ENCODE measurements at regions not wholly inside any gene's neighbourhood (a gene's known extent, or its start where the extent isn't known, plus 50 kb on each side); places are given as distances from the start of the nearest gene placed in this dataset.

GRCh38 chr6:43939281-43940070, 169.5 kb downstream of the VEGFA start:
- CTCF ChIA-PET: interaction anchor here (0.8 to 4.3 kb wide), 2 partner anchors 13 to 14 kb away, joined by 3 to 22 read pairs; no protein-coding TSS in a partner anchor
- no peaks in the 10 kb centered on the region for H3K9me1 ChIP-seq (replicated peaks; ENCODE audit: control insufficient read depth, extremely low read depth, insufficient read depth, low read length)
- no TSS peak for BruUV-seq (replicated peaks)
- H3K4me2 ChIP-seq (ENCODE audit: insufficient read depth, low read length): no peak overlapping the region
- H4K20me1 ChIP-seq (replicated peaks; ENCODE audit: control insufficient read depth, extremely low read depth, insufficient read depth, low read length): no peaks in the 10 kb centered on the region
- dilution Hi-C loops (cut with MboI; ENCODE audit: extremely low pct_ligation_motif_present, low sequenced_read_pairs): no loop called here
- no peaks in the 10 kb centered on the region for H3K27me3 ChIP-seq (ENCODE audit: control insufficient read depth in 2 of 2, insufficient read depth in 2 of 2, low read length in 2 of 2)
- no peak overlapping the region for H2AFZ ChIP-seq (ENCODE audit: low read depth, low read length)
- no peak overlapping the region for H3K27ac ChIP-seq (ENCODE audit: insufficient read depth, low read depth, low read length)
- no peak overlapping the region for H3K9ac ChIP-seq (replicated peaks; ENCODE audit: extremely low read depth, insufficient read depth, low read length)
- TF ChIP-seq, protein P1, sequence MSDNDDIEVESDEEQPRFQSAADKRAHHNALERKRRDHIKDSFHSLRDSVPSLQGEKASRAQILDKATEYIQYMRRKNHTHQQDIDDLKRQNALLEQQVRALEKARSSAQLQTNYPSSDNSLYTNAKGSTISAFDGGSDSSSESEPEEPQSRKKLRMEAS (IDR thresholded peaks at IDR 0.05; ENCODE audit: insufficient read depth, insufficient read length): no peak
- TF ChIP-seq POLR2AphosphoS5 (IDR thresholded peaks at IDR 0.05; ENCODE audit: insufficient read depth, low read depth, low read length): no peak
- no peak for TF ChIP-seq FOS (IDR thresholded peaks at IDR 0.05; ENCODE audit: borderline replicate concordance, insufficient read depth, low read length)
- TF ChIP-seq POLR2A (IDR thresholded peaks at IDR 0.05; ENCODE audit: low read depth, low read length): no peak
- TF ChIP-seq GATA2 (IDR thresholded peaks at IDR 0.05; ENCODE audit: insufficient read depth, insufficient read length, low read depth, low read length): no peak
- TF ChIP-seq MYC (IDR thresholded peaks at IDR 0.05; ENCODE audit: low read depth, low read length): no peak
- no peak for TF ChIP-seq CTCF (IDR thresholded peaks at IDR 0.05; ENCODE audit: extremely low read depth in 1 of 2, insufficient read depth in 1 of 2, low read depth in 1 of 2, low read length in 2 of 2)
- TF ChIP-seq JUN (IDR thresholded peaks at IDR 0.05; ENCODE audit: borderline replicate concordance, insufficient read depth, insufficient read length, low read depth): no peak
- no peak for TF ChIP-seq EZH2 (IDR thresholded peaks at IDR 0.05; ENCODE audit: borderline replicate concordance, low read depth, low read length, severe bottlenecking)
- POLR2A ChIA-PET: interaction anchor here (0.6 kb wide), 1 partner anchor 336 kb away, joined by 6 read pairs; no protein-coding TSS in a partner anchor
- no peaks in the 10 kb centered on the region for H3K9me3 ChIP-seq (replicated peaks; ENCODE audit: control insufficient read depth, insufficient read depth, low read length)
- no peaks in the 10 kb centered on the region for H3K4me1 ChIP-seq (ENCODE audit: control insufficient read depth, extremely low read depth, insufficient read depth, low read length)
- H3K79me2 ChIP-seq (ENCODE audit: control insufficient read depth, insufficient read depth, low read length): no peaks in the 10 kb centered on the region
- H3K36me3 ChIP-seq (ENCODE audit: control insufficient read depth in 2 of 2, extremely low read depth in 1 of 2, insufficient read depth in 2 of 2, low read length in 2 of 2): no peaks in the 10 kb centered on the region
- FAIRE-seq (no peak), DNase-seq (ENCODE audit: low read depth, low spot score) (no peak)
- intact Hi-C loops (cut with micrococcal nuclease): no loop called here
- no peak overlapping the region for H3K4me3 ChIP-seq (replicated peaks in 1 of 3; ENCODE audit: insufficient read depth in 1 of 3, low read depth in 1 of 3, low read length in 3 of 3)

Measured in endothelial cell of umbilical vein (primary cell).